OCI-LY7 (cell line): ENCODE measurements at regions not wholly inside any gene's neighbourhood (a gene's known extent, or its start where the extent isn't known, plus 50 kb on each side); places are given as distances from the start of the nearest gene placed in this dataset.
"Not testable (repeated sequence)": the region's sequence is repeated elsewhere in the genome, so short reads cannot be mapped to it uniquely, and the experiment has no call there.

Experiments used
- CTCF ChIP-seq: fragments of 200-600 bp; sonication (generic); conservative IDR thresholded peaks from 2 replicates; pipeline ENCODE4 v1.5.1; 2014; ENCODE audit warnings: mild to moderate bottlenecking, antibody characterized with exemption, low read length, moderate library complexity, mixed read lengths
- EZH2phosphoT487 ChIP-seq: fragments of 200-600 bp; sonication (generic); IDR thresholded peaks from 2 replicates; pipeline ENCODE4 v1.6.1; 2018; ENCODE audit warnings: low read depth, borderline replicate concordance, mild to moderate bottlenecking, mixed run types, antibody characterized with exemption, low read length, moderate library complexity, mixed read lengths

- not testable (repeated sequence) for TF ChIP-seq CTCF, EZH2phosphoT487
Measured at GRCh38 chr1:229935157-229935556, 131.9 kb upstream of the GALNT2 start.
